Testis (tissue), 2 donors: ENCODE measurements at regions not wholly inside any gene's neighbourhood (a gene's known extent, or its start where the extent isn't known, plus 50 kb on each side); places are given as distances from the start of the nearest gene placed in this dataset.

Source experiments
- DNase-seq: peaks from one replicate; pipeline ENCODE4 v3.0.0-alpha.2; 2019
- H3K27ac ChIP-seq, 2 donors: fragments of 200-600 bp; sonication (generic); one replicate each; pipeline ENCODE4 v1.5.1; 2019
- H3K27me3 ChIP-seq: fragments of 200-600 bp; sonication (generic); one replicate; pipeline ENCODE4 v1.5.1; 2019
- H3K36me3 ChIP-seq: fragments of 200-600 bp; sonication (generic); one replicate; pipeline ENCODE4 v1.5.1; 2017; ENCODE audit warnings: low read depth; ENCODE audit errors: missing control alignments
- H3K4me1 ChIP-seq: fragments of 200-600 bp; sonication (generic); one replicate; pipeline ENCODE4 v1.5.1; 2019
- H3K4me3 ChIP-seq, 2 donors: fragments of 200-600 bp; sonication (generic); one replicate each; pipeline ENCODE4 v1.5.1; 2017 to 2019
- H3K9me3 ChIP-seq: fragments of 200-600 bp; sonication (generic); one replicate; pipeline ENCODE4 v1.5.1; 2017
- CTCF ChIP-seq, 3 experiments: fragments of 450-650 bp in 2 of 3; fragments of 200-600 bp in 1 of 3; sonication (generic) in 1 of 3; IDR thresholded peaks; one replicate each; pipeline ENCODE4 v1.5.1; 2016 to 2019; ENCODE audit warnings: antibody characterized with exemption in 3 of 3, mild to moderate bottlenecking in 2 of 3, moderate library complexity in 1 of 3
- POLR2A ChIP-seq: fragments of 450-650 bp; IDR thresholded peaks from one replicate; pipeline ENCODE4 v1.6.1; 2017; ENCODE audit warnings: antibody characterized with exemption, mild to moderate bottlenecking, moderate library complexity
- WGBS, 2 donors: methylation state at CpG; one replicate each; pipeline ENCODE4 v1.1.5; 2018; 5-methylcytosine and 5-hydroxymethylcytosine counted together
- intact Hi-C: fragments of 100-400 bp; cut with DNase I; formaldehyde crosslinking; loops from one replicate; pipeline ENCODE4 v1.15.1; 2023; ENCODE audit warnings: low total_unique reads

- no peak for DNase-seq
- WGBS, 2 donors, result 81 to 83% methylated on average over 1 of the region's 1 CpG
- Histone ChIP-seq H3K9me3 (no peaks in the 10 kb centered on the region), H3K4me1 (no peaks in the 10 kb centered on the region), H3K4me3 (no peak overlapping the region), H3K27me3 (no peaks in the 10 kb centered on the region), H3K27ac (no peak overlapping the region), H3K36me3 (no peaks in the 10 kb centered on the region)
- no peak for TF ChIP-seq POLR2A
- TF ChIP-seq CTCF (IDR thresholded peaks at IDR 0.05), result no peak
- intact Hi-C loops, result no loop called here
Measured at GRCh38 chr6:23465912-23466311, 660.1 kb upstream of the NRSN1 start.

- no peak for DNase-seq
- no peak overlapping the region for H3K27ac ChIP-seq
- H3K9me3 ChIP-seq, result no peaks in the 10 kb centered on the region
- intact Hi-C loops, result no loop called here
- WGBS, 2 donors, result 84 to 91% methylated on average over 3 of the region's 3 CpGs
- H3K27me3 ChIP-seq, result no peaks in the 10 kb centered on the region
- H3K4me3 ChIP-seq, result no peak overlapping the region
- H3K36me3 ChIP-seq, result no peaks in the 10 kb centered on the region
- no peak for TF ChIP-seq CTCF (IDR thresholded peaks at IDR 0.05)
- TF ChIP-seq POLR2A, result no peak
- no peaks in the 10 kb centered on the region for H3K4me1 ChIP-seq
Measured at GRCh38 chr6:23477586-23477985, 648.4 kb upstream of the NRSN1 start.

GRCh38 chr6:23478312-23478711 is 647.7 kb upstream of the NRSN1 start:
- TF ChIP-seq POLR2A, result no peak
- TF ChIP-seq CTCF (IDR thresholded peaks at IDR 0.05), result no peak
- H3K36me3 ChIP-seq, result no peaks in the 10 kb centered on the region
- H3K4me1 ChIP-seq, result no peaks in the 10 kb centered on the region
- H3K4me3 ChIP-seq, result no peak overlapping the region
- DNase-seq, result no peak
- no peaks in the 10 kb centered on the region for H3K27me3 ChIP-seq
- no peaks in the 10 kb centered on the region for H3K9me3 ChIP-seq
- 87% methylated on average over 2 of the region's 2 CpGs for WGBS, 2 donors
- no peak overlapping the region for H3K27ac ChIP-seq
- intact Hi-C loops, result no loop called here

- intact Hi-C loops, result no loop called here
- no peak for TF ChIP-seq POLR2A
- TF ChIP-seq CTCF (IDR thresholded peaks at IDR 0.05), result no peak
- H3K36me3 ChIP-seq, result no peaks in the 10 kb centered on the region
- H3K27ac ChIP-seq, result no peak overlapping the region
- no peaks in the 10 kb centered on the region for H3K4me1 ChIP-seq
- H3K4me3 ChIP-seq, result no peak overlapping the region
- H3K9me3 ChIP-seq, result no peaks in the 10 kb centered on the region
- DNase-seq, result no peak
- no peaks in the 10 kb centered on the region for H3K27me3 ChIP-seq
Measured at GRCh38 chr6:23483896-23484295, 642.1 kb upstream of the NRSN1 start.

GRCh38 chr6:23494367-23494766 is 631.6 kb upstream of the NRSN1 start:
- Histone ChIP-seq H3K27ac (no peak overlapping the region), H3K36me3 (no peaks in the 10 kb centered on the region), H3K4me3 (no peak overlapping the region), H3K9me3 (no peaks in the 10 kb centered on the region), H3K4me1 (no peaks in the 10 kb centered on the region), H3K27me3 (no peaks in the 10 kb centered on the region)
- no peak for DNase-seq
- WGBS, 2 donors, result 94 to 96% methylated on average over 4 of the region's 4 CpGs
- intact Hi-C loops, result no loop called here
- TF ChIP-seq CTCF (IDR thresholded peaks at IDR 0.05) (no peak), POLR2A (no peak)
